ENCODE measurements at regions not wholly inside any gene's neighbourhood (a gene's known extent, or its start where the extent isn't known, plus 50 kb on each side); places are given as distances from the start of the nearest gene placed in this dataset.

- TF ChIP-seq POLR2A (IDR thresholded peaks at IDR 0.05) (no peak), CTCF (IDR thresholded peaks at IDR 0.05) (no peak)
Measured at GRCh38 chr12:92034083-92034482, 111.6 kb downstream of the BTG1 start.
